ENCODE measurements at regions not wholly inside any gene's neighbourhood (a gene's known extent, or its start where the extent isn't known, plus 50 kb on each side); places are given as distances from the start of the nearest gene placed in this dataset.

DNA sequence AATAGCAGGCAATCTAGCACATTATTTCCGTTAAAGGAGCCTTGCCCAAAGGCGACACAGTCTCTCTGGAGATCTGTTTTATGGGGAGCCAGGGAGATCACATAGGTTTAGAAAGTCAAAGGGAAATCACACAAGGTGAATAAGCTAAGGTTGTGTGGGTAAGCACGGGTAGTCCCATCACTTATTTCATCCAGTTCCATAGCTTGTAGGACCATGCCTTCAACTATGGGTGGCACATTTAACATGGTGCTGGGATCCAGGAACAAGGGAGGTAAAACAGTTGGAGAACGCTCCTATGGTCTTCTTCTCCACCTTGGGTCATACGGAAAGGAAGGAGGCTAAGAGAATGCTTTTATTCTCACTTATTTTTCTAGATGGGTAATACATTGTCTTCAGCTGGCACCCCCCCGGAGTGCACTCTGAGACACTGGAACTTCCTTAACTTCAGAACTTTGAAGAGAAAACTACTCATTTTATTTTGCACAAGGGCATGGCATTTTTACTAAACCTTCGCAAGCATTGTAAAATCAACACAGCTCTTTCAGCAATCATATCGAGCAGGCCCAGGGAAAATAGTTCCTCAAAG lies 435.4 kb downstream of the KIF20B start:
- H3K4me1 ChIP-seq (ENCODE audit: control insufficient read depth in 5 of 5, insufficient read depth in 5 of 5, low read length in 5 of 5): no peaks in the 10 kb centered on the region
- TF ChIP-seq, protein P1, sequence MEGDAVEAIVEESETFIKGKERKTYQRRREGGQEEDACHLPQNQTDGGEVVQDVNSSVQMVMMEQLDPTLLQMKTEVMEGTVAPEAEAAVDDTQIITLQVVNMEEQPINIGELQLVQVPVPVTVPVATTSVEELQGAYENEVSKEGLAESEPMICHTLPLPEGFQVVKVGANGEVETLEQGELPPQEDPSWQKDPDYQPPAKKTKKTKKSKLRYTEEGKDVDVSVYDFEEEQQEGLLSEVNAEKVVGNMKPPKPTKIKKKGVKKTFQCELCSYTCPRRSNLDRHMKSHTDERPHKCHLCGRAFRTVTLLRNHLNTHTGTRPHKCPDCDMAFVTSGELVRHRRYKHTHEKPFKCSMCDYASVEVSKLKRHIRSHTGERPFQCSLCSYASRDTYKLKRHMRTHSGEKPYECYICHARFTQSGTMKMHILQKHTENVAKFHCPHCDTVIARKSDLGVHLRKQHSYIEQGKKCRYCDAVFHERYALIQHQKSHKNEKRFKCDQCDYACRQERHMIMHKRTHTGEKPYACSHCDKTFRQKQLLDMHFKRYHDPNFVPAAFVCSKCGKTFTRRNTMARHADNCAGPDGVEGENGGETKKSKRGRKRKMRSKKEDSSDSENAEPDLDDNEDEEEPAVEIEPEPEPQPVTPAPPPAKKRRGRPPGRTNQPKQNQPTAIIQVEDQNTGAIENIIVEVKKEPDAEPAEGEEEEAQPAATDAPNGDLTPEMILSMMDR (IDR thresholded peaks at IDR 0.05; ENCODE audit: control extremely low read depth, extremely low read depth): no peak
- no peak overlapping the region for H3K27ac ChIP-seq (ENCODE audit: low read depth in 1 of 2, low read length in 1 of 2)
- no peaks in the 10 kb centered on the region for H3K36me3 ChIP-seq (ENCODE audit: control insufficient read depth in 4 of 4, insufficient read depth in 4 of 4, low read length in 4 of 4)
- DNase-seq: peak in 1 of 3 donors; percentile 14
- H3K4me3 ChIP-seq: no peak overlapping the region
- H3K9me3 ChIP-seq (ENCODE audit: control insufficient read depth in 4 of 4, insufficient read depth in 3 of 4, low read length in 3 of 4): peaks cover 0 to 35% (median 22%) of the 10 kb centered on the region in 4 donors
- H3K9ac ChIP-seq (ENCODE audit: insufficient read depth in 1 of 2, low read length in 2 of 2): no peak overlapping the region
- 77 to 82% methylated on average over 8 of the region's 8 CpGs for WGBS, 2 donors
- no peak for ATAC-seq (ENCODE audit: insufficient read depth, low FRiP score)
- no peaks in the 10 kb centered on the region for H3K27me3 ChIP-seq (ENCODE audit: control insufficient read depth in 3 of 3, insufficient read depth in 3 of 3, low read length in 2 of 3)

GRCh38 chr10:90138844-90139243 lies 437.5 kb downstream of the KIF20B start:
- WGBS, 2 donors: 79 to 80% methylated on average over 4 of the region's 4 CpGs
- ATAC-seq (ENCODE audit: insufficient read depth, low FRiP score) (no peak), DNase-seq (no peak)
- no peaks in the 10 kb centered on the region for H3K4me1 ChIP-seq (ENCODE audit: control insufficient read depth in 5 of 5, insufficient read depth in 5 of 5, low read length in 5 of 5)
- no peaks in the 10 kb centered on the region for H3K36me3 ChIP-seq (ENCODE audit: control insufficient read depth in 4 of 4, insufficient read depth in 4 of 4, low read length in 4 of 4)
- no peaks in the 10 kb centered on the region for H3K27me3 ChIP-seq (ENCODE audit: control insufficient read depth in 3 of 3, insufficient read depth in 3 of 3, low read length in 2 of 3)
- H3K4me3 ChIP-seq: no peak overlapping the region
- peaks cover 0 to 29% (median 22%) of the 10 kb centered on the region in 4 donors for H3K9me3 ChIP-seq (ENCODE audit: control insufficient read depth in 4 of 4, insufficient read depth in 3 of 4, low read length in 3 of 4)
- no peak overlapping the region for H3K9ac ChIP-seq (ENCODE audit: insufficient read depth in 1 of 2, low read length in 2 of 2)
- TF ChIP-seq, protein P1 (IDR thresholded peaks at IDR 0.05; ENCODE audit: control extremely low read depth, extremely low read depth): no peak
- H3K27ac ChIP-seq (ENCODE audit: low read depth in 1 of 2, low read length in 1 of 2): no peak overlapping the region

DNA sequence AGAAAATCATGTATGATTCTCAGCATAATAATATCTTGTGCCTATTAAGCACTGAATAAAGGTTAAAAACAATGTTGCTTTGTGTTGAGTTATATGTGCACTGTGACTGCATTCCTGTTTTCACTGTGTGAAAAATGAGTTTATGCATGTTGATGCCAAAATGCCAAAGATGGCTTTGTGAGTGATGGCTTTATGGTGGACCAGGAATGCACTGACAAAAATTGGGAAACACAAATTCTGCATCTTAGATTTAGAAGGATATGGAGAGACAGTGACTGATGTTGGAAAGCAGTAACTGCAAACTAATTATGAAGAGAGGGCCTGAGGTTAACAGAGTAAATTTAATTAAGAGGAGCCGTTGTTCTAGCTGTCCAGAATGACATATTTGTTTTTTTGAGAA lies 440.4 kb downstream of the KIF20B start:
- no peak overlapping the region for H3K4me3 ChIP-seq
- 72 to 76% methylated on average over 1 of the region's 1 CpG for WGBS, 2 donors
- no peak overlapping the region for H3K9ac ChIP-seq (ENCODE audit: insufficient read depth in 1 of 2, low read length in 2 of 2)
- peaks cover 0 to 13% (median 10%) of the 10 kb centered on the region in 4 donors for H3K9me3 ChIP-seq (ENCODE audit: control insufficient read depth in 4 of 4, insufficient read depth in 3 of 4, low read length in 3 of 4)
- H3K4me1 ChIP-seq (ENCODE audit: control insufficient read depth in 5 of 5, insufficient read depth in 5 of 5, low read length in 5 of 5): no peaks in the 10 kb centered on the region
- no peaks in the 10 kb centered on the region for H3K36me3 ChIP-seq (ENCODE audit: control insufficient read depth in 4 of 4, insufficient read depth in 4 of 4, low read length in 4 of 4)
- H3K27ac ChIP-seq (ENCODE audit: low read depth in 1 of 2, low read length in 1 of 2): no peak overlapping the region
- no peak for DNase-seq
- TF ChIP-seq, protein P1 (IDR thresholded peaks at IDR 0.05; ENCODE audit: control extremely low read depth, extremely low read depth): no peak
- H3K27me3 ChIP-seq (ENCODE audit: control insufficient read depth in 3 of 3, insufficient read depth in 3 of 3, low read length in 2 of 3): no peaks in the 10 kb centered on the region
- ATAC-seq (ENCODE audit: insufficient read depth, low FRiP score): no peak

DNA sequence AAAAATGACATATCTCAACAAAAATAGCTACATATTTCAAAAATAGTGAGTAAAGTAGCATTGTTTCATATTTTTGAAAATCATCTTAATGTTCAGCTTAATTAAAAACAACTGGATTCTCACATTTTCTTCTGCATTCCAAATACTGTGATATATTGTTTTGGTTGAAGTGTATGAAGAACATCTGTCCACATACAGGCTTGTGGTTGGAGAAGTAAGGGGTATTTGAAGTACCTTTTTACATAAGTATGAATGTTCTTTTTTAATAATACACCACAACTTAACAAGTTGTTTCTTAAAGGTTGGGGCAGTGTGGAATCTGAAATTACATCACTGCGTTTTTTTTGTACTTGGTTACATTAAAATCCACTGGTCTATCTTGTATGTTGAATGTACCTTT lies 442.5 kb downstream of the KIF20B start:
- no peaks in the 10 kb centered on the region for H3K4me1 ChIP-seq (ENCODE audit: control insufficient read depth in 5 of 5, insufficient read depth in 5 of 5, low read length in 5 of 5)
- H3K36me3 ChIP-seq (ENCODE audit: control insufficient read depth in 4 of 4, insufficient read depth in 4 of 4, low read length in 4 of 4): no peaks in the 10 kb centered on the region
- H3K27ac ChIP-seq (ENCODE audit: low read depth in 1 of 2, low read length in 1 of 2): no peak overlapping the region
- H3K27me3 ChIP-seq (ENCODE audit: control insufficient read depth in 3 of 3, insufficient read depth in 3 of 3, low read length in 2 of 3): no peaks in the 10 kb centered on the region
- ATAC-seq (ENCODE audit: insufficient read depth, low FRiP score): no peak
- DNase-seq: no peak
- H3K9ac ChIP-seq (ENCODE audit: insufficient read depth in 1 of 2, low read length in 2 of 2): no peak overlapping the region
- no peak overlapping the region for H3K4me3 ChIP-seq
- H3K9me3 ChIP-seq (ENCODE audit: control insufficient read depth in 4 of 4, insufficient read depth in 3 of 4, low read length in 3 of 4): peaks cover 0 to 8% (median 0%) of the 10 kb centered on the region in 4 donors
- 90 to 93% methylated on average over 1 of the region's 1 CpG for WGBS, 2 donors
- TF ChIP-seq, protein P1 (IDR thresholded peaks at IDR 0.05; ENCODE audit: control extremely low read depth, extremely low read depth): no peak
